OCI-LY7 (cell line): ENCODE measurements at regions not wholly inside any gene's neighbourhood (a gene's known extent, or its start where the extent isn't known, plus 50 kb on each side); places are given as distances from the start of the nearest gene placed in this dataset.

Experiments
- CTCF ChIP-seq: fragments of 200-600 bp; sonication (generic); conservative IDR thresholded peaks from 2 replicates; pipeline ENCODE4 v1.5.1; 2014; ENCODE audit warnings: mild to moderate bottlenecking, antibody characterized with exemption, low read length, moderate library complexity, mixed read lengths
- EZH2phosphoT487 ChIP-seq: fragments of 200-600 bp; sonication (generic); IDR thresholded peaks from 2 replicates; pipeline ENCODE4 v1.6.1; 2018; ENCODE audit warnings: low read depth, borderline replicate concordance, mild to moderate bottlenecking, mixed run types, antibody characterized with exemption, low read length, moderate library complexity, mixed read lengths

- no peak for TF ChIP-seq CTCF
- TF ChIP-seq EZH2phosphoT487, result no peak
These were observed 353.0 kb downstream of the ADGRL2 start for GRCh38 chr1:82153752-82154151.
